ENCODE measurements at regions not wholly inside any gene's neighbourhood (a gene's known extent, or its start where the extent isn't known, plus 50 kb on each side); places are given as distances from the start of the nearest gene placed in this dataset.

DNA sequence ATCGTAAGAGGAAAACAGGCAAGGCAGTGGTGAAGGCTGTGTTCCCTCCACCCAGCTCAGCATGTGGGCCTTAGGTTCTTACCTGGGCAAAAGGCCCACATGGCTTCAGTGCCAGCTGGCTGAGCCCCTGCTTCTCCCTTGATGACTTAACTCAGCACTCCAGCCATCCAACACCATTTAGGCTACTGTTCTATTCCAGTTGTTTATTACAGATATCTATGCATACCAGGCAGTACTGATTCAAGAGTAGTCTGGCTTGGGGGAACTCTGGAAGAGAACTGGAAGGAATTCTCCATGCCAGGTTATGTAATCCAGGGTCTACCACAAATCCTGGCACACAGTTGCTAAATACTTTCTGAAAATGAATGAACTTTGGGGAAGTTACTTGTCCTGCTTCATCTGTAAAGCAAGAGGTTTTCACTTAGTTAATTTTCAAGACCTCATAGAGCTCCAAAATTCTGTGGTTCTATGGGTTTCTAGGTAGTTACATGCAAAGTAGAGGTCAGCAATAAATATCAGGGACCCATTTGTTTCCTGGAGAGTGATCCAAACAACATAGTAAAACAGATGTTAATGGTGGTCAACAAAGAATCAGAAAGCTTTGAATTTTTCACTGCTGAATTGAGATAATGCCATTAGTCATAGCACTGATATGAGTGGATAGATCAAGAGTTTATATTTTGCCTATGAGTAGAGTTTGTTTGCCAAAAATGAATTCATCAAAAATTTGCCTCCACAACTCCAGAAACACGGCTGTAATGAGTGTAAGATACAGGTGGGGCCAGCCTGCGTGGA lies 88.2 kb upstream of the OSMR start:
- CTCF ChIA-PET, result no interaction called here

DNA sequence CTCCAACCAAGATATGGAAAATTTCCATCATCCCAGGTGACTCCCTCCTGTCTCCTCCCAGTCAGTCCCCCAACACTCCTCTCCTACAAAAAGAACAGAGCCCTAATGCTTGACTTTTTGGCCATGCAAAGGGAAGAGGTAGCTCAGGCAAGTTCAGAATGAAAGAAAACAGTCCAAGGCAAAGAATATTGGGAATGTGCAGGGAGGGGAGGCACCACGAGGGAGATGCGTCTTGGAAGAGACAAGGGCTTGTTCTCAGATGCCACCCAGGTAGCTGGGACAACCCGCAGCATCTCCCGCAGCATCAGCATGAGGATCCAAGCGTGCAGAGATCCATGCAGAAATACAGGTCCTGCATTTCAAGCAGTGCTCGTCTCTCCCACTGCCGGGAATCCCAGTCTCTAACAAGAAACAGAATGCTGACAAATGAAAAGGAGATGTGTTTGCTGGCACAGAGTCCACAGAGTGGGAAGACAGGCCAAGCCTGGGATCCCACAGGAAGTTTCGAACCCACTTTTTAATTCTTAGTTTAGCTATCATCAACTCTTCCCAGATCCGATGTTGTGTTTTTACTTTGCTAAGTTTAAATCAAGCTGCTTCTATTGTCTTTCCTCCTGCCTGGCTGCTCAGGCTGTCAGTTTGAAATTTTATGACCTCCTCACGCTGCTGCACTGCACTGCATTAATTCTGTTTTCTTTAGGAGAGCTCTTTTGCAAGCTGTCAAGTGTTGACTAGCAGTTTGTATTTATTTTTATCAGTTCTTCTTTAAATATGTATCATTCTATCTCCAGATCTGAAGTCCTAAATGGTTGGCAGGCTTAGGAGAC lies 86.8 kb upstream of the OSMR start:
- no peaks in the 10 kb centered on the region for H3K4me1 ChIP-seq (ENCODE audit: control extremely low read depth in 1 of 4, control insufficient read depth in 4 of 4, insufficient read depth in 4 of 4, low read length in 3 of 4)
- POLR2A ChIA-PET, result no interaction called here
- WGBS (ENCODE audit: insufficient coverage), result 27% methylated on average over 6 of the region's 10 CpGs
- no peak for DNase-seq
- H3K27me3 ChIP-seq (replicated peaks in 2 of 5; ENCODE audit: control insufficient read depth in 4 of 5, insufficient read depth in 5 of 5, low read length in 4 of 5), result peaks cover 0 to 23% (median 6%) of the 10 kb centered on the region in 5 experiments
- H3K36me3 ChIP-seq (ENCODE audit: control insufficient read depth in 4 of 4, insufficient read depth in 4 of 4, low read length in 3 of 4), result no peaks in the 10 kb centered on the region
- H3K27ac ChIP-seq (ENCODE audit: insufficient read depth in 1 of 2, low read depth in 1 of 2, low read length in 2 of 2, poor library complexity in 1 of 2, severe bottlenecking in 2 of 2), result no peak overlapping the region
- H3K9me3 ChIP-seq (ENCODE audit: control extremely low read depth in 1 of 5, control insufficient read depth in 4 of 5, insufficient read depth in 2 of 5, low read depth in 1 of 5, low read length in 4 of 5), result no peaks in the 10 kb centered on the region
- CTCF ChIA-PET, result no interaction called here
- H3K4me3 ChIP-seq (ENCODE audit: control insufficient read depth in 1 of 7, extremely low read depth in 1 of 7, insufficient read depth in 4 of 7, low read depth in 2 of 7, low read length in 6 of 7), result no peak overlapping the region

More for the DNA sequence above, 88.2 kb upstream of the OSMR start:
- Histone ChIP-seq H3K27ac (ENCODE audit: insufficient read depth in 1 of 2, low read depth in 1 of 2, low read length in 2 of 2, poor library complexity in 1 of 2, severe bottlenecking in 2 of 2) (no peak overlapping the region), H3K27me3 (replicated peaks in 2 of 5; ENCODE audit: control insufficient read depth in 4 of 5, insufficient read depth in 5 of 5, low read length in 4 of 5) (peaks cover 0 to 23% (median 7%) of the 10 kb centered on the region in 5 experiments), H3K4me3 (ENCODE audit: control insufficient read depth in 1 of 7, extremely low read depth in 1 of 7, insufficient read depth in 4 of 7, low read depth in 2 of 7, low read length in 6 of 7) (no peak overlapping the region), H3K4me1 (ENCODE audit: control extremely low read depth in 1 of 4, control insufficient read depth in 4 of 4, insufficient read depth in 4 of 4, low read length in 3 of 4) (no peaks in the 10 kb centered on the region), H3K9me3 (ENCODE audit: control extremely low read depth in 1 of 5, control insufficient read depth in 4 of 5, insufficient read depth in 2 of 5, low read depth in 1 of 5, low read length in 4 of 5) (no peaks in the 10 kb centered on the region), H3K36me3 (ENCODE audit: control insufficient read depth in 4 of 4, insufficient read depth in 4 of 4, low read length in 3 of 4) (no peaks in the 10 kb centered on the region)
- POLR2A ChIA-PET, result no interaction called here
- no peak for DNase-seq
- WGBS (ENCODE audit: insufficient coverage), result 90% methylated on average over 2 of the region's 3 CpGs

DNA sequence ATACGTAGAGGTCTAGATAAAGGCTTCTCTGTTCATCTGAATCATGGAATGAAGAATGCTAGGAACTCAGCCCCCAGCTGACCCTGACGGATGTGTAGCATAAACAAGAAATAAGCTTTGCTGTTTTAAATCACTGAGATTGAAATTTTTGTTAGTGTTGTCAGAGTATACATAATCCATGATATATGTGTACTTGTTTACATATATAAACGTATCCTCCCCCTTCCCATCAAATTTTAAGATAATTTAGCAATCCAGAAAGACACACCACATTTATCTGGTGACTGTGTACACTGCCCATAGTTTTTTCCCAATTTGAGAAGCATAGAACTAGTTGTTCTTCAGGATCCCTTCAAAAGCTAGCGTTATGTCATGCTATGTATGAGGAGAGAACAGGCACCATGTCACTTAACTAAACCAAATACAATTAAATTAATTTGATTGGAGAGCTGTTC lies 80.8 kb upstream of the OSMR start:
- 100% methylated on average over 1 of the region's 4 CpGs for WGBS (ENCODE audit: insufficient coverage)
- no peak for DNase-seq
- Histone ChIP-seq H3K27me3 (replicated peaks in 2 of 5; ENCODE audit: control insufficient read depth in 4 of 5, insufficient read depth in 5 of 5, low read length in 4 of 5) (peaks cover 0 to 5% (median 2%) of the 10 kb centered on the region in 5 experiments), H3K36me3 (ENCODE audit: control insufficient read depth in 4 of 4, insufficient read depth in 4 of 4, low read length in 3 of 4) (no peaks in the 10 kb centered on the region), H3K27ac (ENCODE audit: insufficient read depth in 1 of 2, low read depth in 1 of 2, low read length in 2 of 2, poor library complexity in 1 of 2, severe bottlenecking in 2 of 2) (no peak overlapping the region), H3K4me1 (ENCODE audit: control extremely low read depth in 1 of 4, control insufficient read depth in 4 of 4, insufficient read depth in 4 of 4, low read length in 3 of 4) (no peaks in the 10 kb centered on the region), H3K9me3 (ENCODE audit: control extremely low read depth in 1 of 5, control insufficient read depth in 4 of 5, insufficient read depth in 2 of 5, low read depth in 1 of 5, low read length in 4 of 5) (peaks cover 0 to 6% (median 3%) of the 10 kb centered on the region in 5 experiments), H3K4me3 (ENCODE audit: control insufficient read depth in 1 of 7, extremely low read depth in 1 of 7, insufficient read depth in 4 of 7, low read depth in 2 of 7, low read length in 6 of 7) (no peak overlapping the region)
- POLR2A ChIA-PET, result no interaction called here
- CTCF ChIA-PET, result interaction anchor here (0.6 kb wide), 1 partner anchor 382 kb away, joined by 3 read pairs; no protein-coding TSS in a partner anchor

DNA sequence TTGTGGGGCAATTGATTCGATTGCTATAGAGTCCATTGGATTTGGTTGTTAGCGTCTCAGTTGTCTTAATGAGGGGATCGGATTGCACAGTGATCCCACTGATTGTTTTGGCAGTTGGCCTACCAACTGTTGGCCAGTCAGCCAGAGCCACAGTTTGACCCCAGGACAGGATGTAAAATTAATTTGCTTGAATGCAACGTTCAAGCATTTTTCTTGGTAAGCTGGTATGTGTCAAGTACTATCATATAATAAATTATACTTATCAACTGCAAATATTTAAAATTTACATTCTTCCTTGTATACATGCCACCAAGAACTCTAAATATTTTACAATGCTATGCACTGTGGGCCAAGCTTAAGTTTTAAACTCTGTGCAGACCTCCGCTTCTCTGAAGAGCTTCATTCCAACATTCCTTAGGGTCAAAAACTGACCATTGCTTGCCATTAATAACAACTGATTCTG lies 80.4 kb upstream of the OSMR start:
- Histone ChIP-seq H3K4me1 (ENCODE audit: control extremely low read depth in 1 of 4, control insufficient read depth in 4 of 4, insufficient read depth in 4 of 4, low read length in 3 of 4) (no peaks in the 10 kb centered on the region), H3K4me3 (ENCODE audit: control insufficient read depth in 1 of 7, extremely low read depth in 1 of 7, insufficient read depth in 4 of 7, low read depth in 2 of 7, low read length in 6 of 7) (no peak overlapping the region), H3K27ac (ENCODE audit: insufficient read depth in 1 of 2, low read depth in 1 of 2, low read length in 2 of 2, poor library complexity in 1 of 2, severe bottlenecking in 2 of 2) (no peak overlapping the region), H3K9me3 (ENCODE audit: control extremely low read depth in 1 of 5, control insufficient read depth in 4 of 5, insufficient read depth in 2 of 5, low read depth in 1 of 5, low read length in 4 of 5) (peaks cover 0 to 6% (median 3%) of the 10 kb centered on the region in 5 experiments), H3K27me3 (replicated peaks in 2 of 5; ENCODE audit: control insufficient read depth in 4 of 5, insufficient read depth in 5 of 5, low read length in 4 of 5) (peaks cover 0 to 7% (median 2%) of the 10 kb centered on the region in 5 experiments), H3K36me3 (ENCODE audit: control insufficient read depth in 4 of 4, insufficient read depth in 4 of 4, low read length in 3 of 4) (no peaks in the 10 kb centered on the region)
- ChIA-PET POLR2A (no interaction called here), CTCF (interaction anchor here (0.6 kb wide), 1 partner anchor 382 kb away, joined by 3 read pairs; no protein-coding TSS in a partner anchor)
- WGBS (ENCODE audit: insufficient coverage), result 100% methylated on average over 1 of the region's 5 CpGs
- DNase-seq, result no peak

DNA sequence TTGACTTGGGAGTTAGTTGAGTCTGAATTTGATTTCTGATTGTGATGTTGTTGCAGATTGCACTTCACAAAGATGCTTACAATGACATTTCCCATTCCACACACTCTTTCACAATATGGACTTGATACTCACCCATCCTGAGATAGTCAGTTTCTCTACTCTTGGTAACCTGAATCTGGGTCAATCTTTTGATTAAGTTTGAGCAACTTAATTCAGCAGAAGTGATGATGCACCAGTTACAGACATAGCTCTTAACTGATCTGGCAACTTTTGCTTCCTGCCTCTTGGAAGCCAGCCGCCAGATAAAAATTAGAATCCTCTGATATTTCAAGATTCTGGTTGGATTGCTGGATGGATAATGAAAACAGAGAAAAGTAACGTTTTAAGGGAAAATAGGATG lies 79.7 kb upstream of the OSMR start:
- no peak for DNase-seq
- Histone ChIP-seq H3K27me3 (replicated peaks in 2 of 5; ENCODE audit: control insufficient read depth in 4 of 5, insufficient read depth in 5 of 5, low read length in 4 of 5) (peaks cover 0 to 7% (median 2%) of the 10 kb centered on the region in 5 experiments), H3K36me3 (ENCODE audit: control insufficient read depth in 4 of 4, insufficient read depth in 4 of 4, low read length in 3 of 4) (no peaks in the 10 kb centered on the region), H3K27ac (ENCODE audit: insufficient read depth in 1 of 2, low read depth in 1 of 2, low read length in 2 of 2, poor library complexity in 1 of 2, severe bottlenecking in 2 of 2) (no peak overlapping the region), H3K4me1 (ENCODE audit: control extremely low read depth in 1 of 4, control insufficient read depth in 4 of 4, insufficient read depth in 4 of 4, low read length in 3 of 4) (no peaks in the 10 kb centered on the region), H3K9me3 (ENCODE audit: control extremely low read depth in 1 of 5, control insufficient read depth in 4 of 5, insufficient read depth in 2 of 5, low read depth in 1 of 5, low read length in 4 of 5) (peaks cover 0 to 6% (median 3%) of the 10 kb centered on the region in 5 experiments), H3K4me3 (ENCODE audit: control insufficient read depth in 1 of 7, extremely low read depth in 1 of 7, insufficient read depth in 4 of 7, low read depth in 2 of 7, low read length in 6 of 7) (no peak overlapping the region)
- ChIA-PET CTCF (no interaction called here), POLR2A (no interaction called here)
- 85% methylated on average over 2 of the region's 2 CpGs for WGBS (ENCODE audit: insufficient coverage)

DNA sequence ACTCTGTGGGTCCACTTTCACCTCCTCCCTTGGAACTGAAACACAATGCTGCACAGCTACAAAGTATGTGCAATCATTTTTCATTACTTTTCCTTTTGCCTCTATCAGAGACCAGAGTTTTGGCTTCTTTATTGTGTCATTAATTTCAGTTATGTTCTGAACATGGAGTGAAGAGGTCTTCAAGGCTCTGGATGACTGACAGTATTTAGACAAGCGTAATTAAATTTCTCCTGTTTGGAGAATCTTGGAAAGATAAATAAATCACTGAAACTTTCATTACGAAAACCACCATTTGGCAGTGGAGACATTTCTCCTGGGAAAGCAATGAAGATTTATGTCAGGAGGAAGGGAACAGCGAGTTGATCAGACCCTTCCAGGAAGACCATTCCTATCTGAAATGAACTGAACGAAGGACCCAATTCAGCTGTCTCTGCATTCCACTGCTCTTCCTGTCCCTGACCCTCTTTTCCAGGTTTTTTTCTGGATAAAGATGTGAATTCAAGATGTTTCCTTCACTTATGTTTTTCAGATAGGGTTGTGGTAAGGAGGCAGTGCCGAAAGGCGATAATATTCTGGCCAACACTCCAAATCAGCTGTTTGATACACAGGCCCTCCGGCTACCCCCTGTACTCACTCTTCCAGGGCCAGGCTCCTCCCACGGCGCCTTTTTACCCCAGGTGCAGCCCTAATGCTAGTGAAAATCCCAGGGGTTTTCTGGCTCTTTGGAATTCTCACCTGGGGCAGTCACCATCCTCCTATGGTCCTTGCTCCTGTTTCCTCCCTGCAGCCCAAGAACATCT lies 77.2 kb upstream of the OSMR start:
- ChIA-PET CTCF (no interaction called here), POLR2A (no interaction called here)
- DNase-seq, result no peak
- Histone ChIP-seq H3K27me3 (replicated peaks in 2 of 5; ENCODE audit: control insufficient read depth in 4 of 5, insufficient read depth in 5 of 5, low read length in 4 of 5) (peaks cover 0 to 10% (median 0%) of the 10 kb centered on the region in 5 experiments), H3K9me3 (ENCODE audit: control extremely low read depth in 1 of 5, control insufficient read depth in 4 of 5, insufficient read depth in 2 of 5, low read depth in 1 of 5, low read length in 4 of 5) (peaks cover 0 to 6% (median 3%) of the 10 kb centered on the region in 5 experiments), H3K36me3 (ENCODE audit: control insufficient read depth in 4 of 4, insufficient read depth in 4 of 4, low read length in 3 of 4) (no peaks in the 10 kb centered on the region), H3K27ac (ENCODE audit: insufficient read depth in 1 of 2, low read depth in 1 of 2, low read length in 2 of 2, poor library complexity in 1 of 2, severe bottlenecking in 2 of 2) (no peak overlapping the region), H3K4me1 (ENCODE audit: control extremely low read depth in 1 of 4, control insufficient read depth in 4 of 4, insufficient read depth in 4 of 4, low read length in 3 of 4) (no peaks in the 10 kb centered on the region), H3K4me3 (ENCODE audit: control insufficient read depth in 1 of 7, extremely low read depth in 1 of 7, insufficient read depth in 4 of 7, low read depth in 2 of 7, low read length in 6 of 7) (no peak overlapping the region)
- WGBS (ENCODE audit: insufficient coverage), result 54% methylated on average over 7 of the region's 9 CpGs

Measured in common myeloid progenitor, CD34-positive (primary cell).